Stomach (tissue), 8 donors: ENCODE measurements at regions not wholly inside any gene's neighbourhood (a gene's known extent, or its start where the extent isn't known, plus 50 kb on each side); places are given as distances from the start of the nearest gene placed in this dataset.
"Not testable (repeated sequence)": the region's sequence is repeated elsewhere in the genome, so short reads cannot be mapped to it uniquely, and the experiment has no call there.

Experiments used
- DNase-seq, 2 donors: peaks; one replicate each; pipeline versions ENCODE4 v3.0.0 to v3.0.0-alpha.2; 2013 to 2019
- H3K27ac ChIP-seq, 5 donors: fragments of 200-600 bp in 4 of 5; sonication (generic) in 4 of 5; one replicate each; pipeline ENCODE4 v1.5.1; 2013 to 2019; ENCODE audit warnings: mild to moderate bottlenecking in 1 of 5, moderate library complexity in 1 of 5
- H3K27me3 ChIP-seq, 3 donors: fragments of 200-600 bp; sonication (generic); one replicate each; pipeline ENCODE4 v1.5.1; 2017 to 2019; ENCODE audit warnings: mixed run types in 1 of 3
- H3K36me3 ChIP-seq, 4 donors: fragments of 200-600 bp; sonication (generic); 1 replicate in 3 of 4; 2 replicates in 1 of 4; pipeline ENCODE4 v1.5.1; 2016 to 2019
- H3K4me1 ChIP-seq, 4 donors: fragments of 200-600 bp; sonication (generic); one replicate each; pipeline ENCODE4 v1.5.1; 2016 to 2019
- H3K4me3 ChIP-seq, 4 donors: fragments of 200-600 bp; sonication (generic) in 3 of 4; one replicate each; pipeline ENCODE4 v1.5.1; 2016 to 2019; ENCODE audit warnings: mild to moderate bottlenecking in 1 of 4
- H3K9me3 ChIP-seq, 4 donors: fragments of 200-600 bp; sonication (generic); one replicate each; pipeline ENCODE4 v1.5.1; 2016 to 2019
- CTCF ChIP-seq, 7 experiments: fragments of 450-650 bp in 4 of 7; fragments of 200-600 bp in 3 of 7; sonication (generic) in 3 of 7; IDR thresholded peaks; one replicate each; pipeline ENCODE4 v1.5.1; 2016 to 2019; ENCODE audit warnings: antibody characterized with exemption in 7 of 7, control low read depth in 2 of 7, mild to moderate bottlenecking in 1 of 7
- EP300 ChIP-seq: sonication (generic); formaldehyde crosslinking; IDR thresholded peaks from one replicate; pipeline ENCODE4 v1.6.1; 2017; ENCODE audit warnings: antibody characterized with exemption
- POLR2A ChIP-seq, 4 donors: fragments of 450-650 bp; IDR thresholded peaks; one replicate each; pipeline ENCODE4 v1.6.1; 2016; ENCODE audit warnings: antibody characterized with exemption in 4 of 4, control low read depth in 2 of 4, mild to moderate bottlenecking in 1 of 4, moderate library complexity in 1 of 4
- POLR2AphosphoS5 ChIP-seq, 3 donors: sonication (generic); formaldehyde crosslinking; IDR thresholded peaks; one replicate each; pipeline ENCODE4 v1.6.1; 2016; ENCODE audit warnings: antibody characterized with exemption in 3 of 3
- WGBS, 5 donors: extraction: QIAGEN DNeasy Blood & Tissue Kit in 3 of 5; methylation state at CpG; one replicate each; pipeline versions ENCODE4 v1.1.5 to v1.1.7; 2013 to 2018; 5-methylcytosine and 5-hydroxymethylcytosine counted together
- intact Hi-C: fragments of 100-400 bp; cut with DNase I; formaldehyde crosslinking; loops from one replicate; pipeline ENCODE4 v1.15.1; 2023; ENCODE audit warnings: low total_unique reads
- donor health status: healthy with polysubstance abuse.
- donor health status: Bipolar disorder and iron deficiency.
- donor health status: healthy.

- Histone ChIP-seq H3K27ac (no peak overlapping the region), H3K4me1 (peaks cover 6 to 28% (median 23%) of the 10 kb centered on the region in 4 donors), H3K9me3 (no peaks in the 10 kb centered on the region), H3K36me3 (no peaks in the 10 kb centered on the region), H3K4me3 (no peak overlapping the region), H3K27me3 (peaks cover 0 to 52% (median 9%) of the 10 kb centered on the region in 3 donors)
- 82 to 87% (median 87%) methylated on average over 8 of the region's 8 CpGs for WGBS, 5 donors
- TF ChIP-seq POLR2A (IDR thresholded peaks at IDR 0.05) = no peak
- TF ChIP-seq CTCF (IDR thresholded peaks at IDR 0.05) = no peak
- TF ChIP-seq EP300 = no peak
- TF ChIP-seq POLR2AphosphoS5 (IDR thresholded peaks at IDR 0.05) = no peak
- intact Hi-C loops = no loop called here
- no peak for DNase-seq
These were observed 75.4 kb upstream of the FGF3 start for GRCh38 chr11:69894648-69895047.

- H3K36me3 ChIP-seq = no peaks in the 10 kb centered on the region
- TF ChIP-seq CTCF (IDR thresholded peaks at IDR 0.05) (no peak), POLR2A (IDR thresholded peaks at IDR 0.05) (no peak), POLR2AphosphoS5 (IDR thresholded peaks at IDR 0.05) (no peak), EP300 (no peak)
- no peaks in the 10 kb centered on the region for H3K9me3 ChIP-seq
- intact Hi-C loops = no loop called here
- H3K27ac ChIP-seq = no peak overlapping the region
- peaks cover 10 to 36% (median 23%) of the 10 kb centered on the region in 4 donors for H3K4me1 ChIP-seq
- DNase-seq = no peak
- peaks cover 0 to 36% (median 9%) of the 10 kb centered on the region in 3 donors for H3K27me3 ChIP-seq
- H3K4me3 ChIP-seq = no peak overlapping the region
These were observed 77.0 kb upstream of the FGF3 start for GRCh38 chr11:69896250-69896649.

- H3K4me1 ChIP-seq = peaks cover 4 to 21% (median 7%) of the 10 kb centered on the region in 4 donors
- WGBS, 5 donors = 82 to 91% (median 91%) methylated on average over 4 of the region's 4 CpGs
- H3K36me3 ChIP-seq = no peaks in the 10 kb centered on the region
- no peak overlapping the region for H3K27ac ChIP-seq
- H3K27me3 ChIP-seq = peaks cover 0 to 19% (median 0%) of the 10 kb centered on the region in 3 donors
- DNase-seq = no peak
- no peak overlapping the region for H3K4me3 ChIP-seq
- intact Hi-C loops = no loop called here
- TF ChIP-seq POLR2AphosphoS5 (IDR thresholded peaks at IDR 0.05) (no peak), POLR2A (IDR thresholded peaks at IDR 0.05) (no peak), CTCF (IDR thresholded peaks at IDR 0.05) (no peak), EP300 (no peak)
- H3K9me3 ChIP-seq = no peaks in the 10 kb centered on the region
These were observed 78.9 kb upstream of the FGF3 start for GRCh38 chr11:69898123-69898522.

- DNase-seq = peak in 1 of 2 donors; percentile 49
- peaks cover 0 to 22% (median 0%) of the 10 kb centered on the region in 3 donors for H3K27me3 ChIP-seq
- H3K36me3 ChIP-seq = no peaks in the 10 kb centered on the region
- H3K27ac ChIP-seq = peak overlapping the region in 1 of 5 donors; percentile 60
- no peak overlapping the region for H3K4me3 ChIP-seq
- intact Hi-C loops = no loop called here
- 47 to 58% (median 52%) methylated on average over 9 of the region's 9 CpGs for WGBS, 5 donors
- no peaks in the 10 kb centered on the region for H3K9me3 ChIP-seq
- TF ChIP-seq POLR2A (IDR thresholded peaks at IDR 0.05) (no peak), POLR2AphosphoS5 (IDR thresholded peaks at IDR 0.05) (peak in 1 of 3 donors; percentile 34)
- peaks cover 0 to 17% (median 5%) of the 10 kb centered on the region in 4 donors for H3K4me1 ChIP-seq
These were observed 81.0 kb upstream of the FGF3 start for GRCh38 chr11:69899957-69900821.

- Histone ChIP-seq H3K27ac (peak overlapping the region in 2 of 5 donors; percentile 40 to 60), H3K27me3 (peaks cover 0 to 23% (median 0%) of the 10 kb centered on the region in 3 donors), H3K4me1 (peaks cover 5 to 23% (median 9%) of the 10 kb centered on the region in 4 donors)
- WGBS, 5 donors = 28 to 52% (median 45%) methylated on average over 5 of the region's 5 CpGs
- H3K9me3 ChIP-seq, DNase-seq, H3K4me3 ChIP-seq, intact Hi-C loops, H3K36me3 ChIP-seq: not testable (repeated sequence)
These were observed 81.6 kb upstream of the FGF3 start for GRCh38 chr11:69900822-69901302.
